BJ (cell line): ENCODE measurements at regions not wholly inside any gene's neighbourhood (a gene's known extent, or its start where the extent isn't known, plus 50 kb on each side); places are given as distances from the start of the nearest gene placed in this dataset.

Source experiments
- CTCF ChIA-PET: fragments of 350-600 bp; formaldehyde crosslinking; extraction: SDS; loops from one replicate; lab custom pipeline; 2021; ENCODE audit warnings: antibody characterized with exemption, inconsistent platforms; lab: Yijun Ruan, JAX
- POLR2A ChIA-PET: fragments of 300-600 bp; sonication (Branson Sonifier 250); formaldehyde crosslinking; extraction: SDS; loops from one replicate; lab custom pipeline; 2021; ENCODE audit warnings: antibody characterized with exemption; lab: Charles Lee
- DNase-seq: peaks from one replicate; pipeline ENCODE4 v3.0.0-alpha.2; 2011; ENCODE audit warnings: low read depth
- H3K27me3 ChIP-seq: 2 replicates; pipeline ENCODE4 v1.6.0; 2011; ENCODE audit warnings: low read length; ENCODE audit not compliant: control insufficient read depth, insufficient read depth
- H3K36me3 ChIP-seq: 2 replicates; pipeline ENCODE4 v1.5.1; 2011; ENCODE audit warnings: low read length; ENCODE audit not compliant: control insufficient read depth, insufficient read depth
- H3K4me3 ChIP-seq: 2 replicates; pipeline ENCODE4 v1.5.1; 2011; ENCODE audit warnings: low read depth, mild to moderate bottlenecking, control low read depth, low read length
- CTCF ChIP-seq: IDR thresholded peaks from 2 replicates; pipeline ENCODE4 v1.5.1; 2011; ENCODE audit warnings: low read depth, mild to moderate bottlenecking, control low read depth, inconsistent platforms, low read length, moderate library complexity; ENCODE audit not compliant: insufficient read depth

DNA sequence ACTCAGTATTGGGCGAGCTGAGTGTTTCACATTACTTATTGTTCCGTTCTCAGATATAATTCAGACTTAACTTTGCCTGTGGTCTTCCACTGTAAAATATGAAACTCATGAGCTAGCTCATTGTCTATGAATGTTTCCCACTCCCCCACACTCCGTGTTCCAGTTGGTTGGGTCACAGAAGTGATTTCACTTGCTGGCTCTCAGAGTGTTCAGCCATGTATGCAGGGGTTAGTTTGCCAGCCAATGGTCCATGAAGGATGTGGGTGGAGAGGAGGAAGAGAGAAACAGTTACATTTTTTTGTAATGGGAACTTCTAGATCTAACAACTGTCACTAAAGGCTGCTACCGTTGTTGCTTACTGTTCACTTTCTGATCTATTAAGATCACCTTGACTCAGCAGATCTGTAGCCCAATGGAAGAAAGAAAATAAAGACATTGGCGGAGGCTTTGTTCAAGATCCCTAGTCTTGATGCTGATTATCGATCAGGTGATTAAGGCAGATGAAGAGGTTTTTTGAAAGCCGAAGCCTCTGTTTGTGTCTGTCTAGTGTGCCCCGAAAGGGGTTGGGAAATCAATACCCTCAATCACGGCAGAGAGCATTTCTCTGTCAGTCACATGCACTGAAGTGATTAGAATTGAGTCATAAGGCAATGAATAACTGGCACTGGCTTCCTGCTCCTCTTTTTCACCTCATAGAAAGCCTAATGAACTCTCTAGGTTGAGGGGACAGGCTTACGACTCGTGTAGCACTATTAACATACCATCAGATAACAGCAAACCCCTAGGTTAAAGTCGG, 279.7 kb upstream of the FIGN start:
- POLR2A ChIA-PET, result no interaction called here
- no peaks in the 10 kb centered on the region for H3K27me3 ChIP-seq
- no peak for DNase-seq
- CTCF ChIA-PET, result interaction anchor here (0.5 to 1.0 kb wide), 2 partner anchors 10 to 31 kb away, joined by 3 read pairs; no protein-coding TSS in a partner anchor
- no peak overlapping the region for H3K4me3 ChIP-seq
- no peaks in the 10 kb centered on the region for H3K36me3 ChIP-seq
- TF ChIP-seq CTCF, result no peak

DNA sequence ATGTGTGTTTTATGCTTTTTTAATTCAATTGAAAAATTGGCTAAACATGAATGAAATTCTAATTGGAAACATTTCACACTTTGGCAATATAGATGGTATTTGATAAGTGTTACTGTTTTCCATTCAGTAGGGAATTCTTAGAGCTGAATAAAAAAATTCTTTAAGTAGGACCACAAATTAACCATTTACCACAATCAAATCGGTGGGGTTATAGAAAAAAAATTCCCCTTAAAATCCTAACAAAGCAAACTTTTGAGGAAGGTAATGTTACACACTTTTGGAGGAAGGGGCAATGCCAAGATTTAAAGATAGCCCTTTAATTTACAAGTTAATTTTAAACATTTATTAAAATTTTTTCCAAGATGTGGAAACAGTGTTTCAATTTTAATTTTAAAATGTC, 279.0 kb upstream of the FIGN start:
- Histone ChIP-seq H3K4me3 (no peak overlapping the region), H3K36me3 (no peaks in the 10 kb centered on the region), H3K27me3 (no peaks in the 10 kb centered on the region)
- no peak for DNase-seq
- POLR2A ChIA-PET, result no interaction called here
- CTCF ChIA-PET, result interaction anchor here (0.5 to 1.0 kb wide), 2 partner anchors 11 to 30 kb away, joined by 3 read pairs; no protein-coding TSS in a partner anchor
- TF ChIP-seq CTCF, result no peak

- CTCF ChIA-PET, result interaction anchor here (1.0 to 2.1 kb wide), 2 partner anchors 10 to 11 kb away, joined by 3 to 7 read pairs; no protein-coding TSS in a partner anchor
- TF ChIP-seq CTCF, result no peak
- POLR2A ChIA-PET, result no interaction called here
- Histone ChIP-seq H3K4me3 (no peak overlapping the region), H3K27me3 (no peaks in the 10 kb centered on the region), H3K36me3 (no peaks in the 10 kb centered on the region)
- no peak for DNase-seq
Observed at GRCh38 chr2:164014068-164014731, 278.4 kb upstream of the FIGN start.

GRCh38 chr2:164012581-164012980, 276.8 kb upstream of the FIGN start:
- DNase-seq, result no peak
- H3K4me3 ChIP-seq, result no peak overlapping the region
- H3K36me3 ChIP-seq, result no peaks in the 10 kb centered on the region
- ChIA-PET CTCF (interaction anchor here (2.1 kb wide), 1 partner anchor 8 kb away, joined by 7 read pairs; no protein-coding TSS in a partner anchor), POLR2A (no interaction called here)
- no peak for TF ChIP-seq CTCF
- H3K27me3 ChIP-seq, result no peaks in the 10 kb centered on the region

DNA sequence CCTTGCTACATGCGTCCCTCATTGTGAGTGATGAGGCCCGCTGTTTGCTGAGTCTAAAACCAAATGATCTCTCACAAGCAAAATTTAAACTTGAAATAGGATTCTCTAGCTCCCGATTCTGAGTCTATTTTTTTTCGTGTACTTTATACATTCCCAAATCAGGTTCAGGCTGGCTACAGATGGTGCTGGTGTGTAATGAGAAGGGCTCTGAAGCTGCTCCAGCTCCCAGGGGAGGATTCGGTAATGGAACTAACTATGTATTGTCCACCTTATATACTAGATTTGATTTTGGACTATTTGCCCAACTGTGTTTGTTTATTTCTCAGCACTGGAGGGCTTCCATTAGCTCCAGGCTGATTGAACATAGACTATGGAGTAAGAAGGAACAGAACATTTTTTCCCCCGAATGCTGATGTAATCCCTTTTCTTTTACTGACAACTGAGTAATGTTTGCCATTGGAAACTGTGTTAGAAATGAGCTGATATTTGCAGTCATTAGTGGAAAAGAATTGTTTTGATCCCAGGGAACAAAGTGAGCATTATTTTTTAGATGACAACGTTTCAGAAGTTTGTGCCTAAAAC, 274.0 kb upstream of the FIGN start:
- Histone ChIP-seq H3K4me3 (no peak overlapping the region), H3K36me3 (no peaks in the 10 kb centered on the region), H3K27me3 (no peaks in the 10 kb centered on the region)
- ChIA-PET POLR2A (no interaction called here), CTCF (no interaction called here)
- no peak for DNase-seq
- TF ChIP-seq CTCF, result no peak
